ENCODE measurements at regions not wholly inside any gene's neighbourhood (a gene's known extent, or its start where the extent isn't known, plus 50 kb on each side); places are given as distances from the start of the nearest gene placed in this dataset.
"Not testable (repeated sequence)": the region's sequence is repeated elsewhere in the genome, so short reads cannot be mapped to it uniquely, and the experiment has no call there.

GRCh38 chr1:112828716-112829115, 113.6 kb upstream of the PPM1J start:
- Histone ChIP-seq H3K4me1 (no peaks in the 10 kb centered on the region), H3K9me3 (no peaks in the 10 kb centered on the region), H3K4me3 (no peak overlapping the region), H3K27ac (no peak overlapping the region), H3K36me3 (no peaks in the 10 kb centered on the region), H3K27me3 (no peaks in the 10 kb centered on the region)
- in situ Hi-C loops (cut with MboI; ENCODE audit: low pct_ligation_motif_present in 1 of 4, low pct_unique_long_range_greater_than_20kb in 1 of 4, low sequenced_read_pairs in 3 of 4): no loop called here
- intact Hi-C loops (cut with DNase I; ENCODE audit: low total_unique reads): no loop called here
- TF ChIP-seq CTCF (IDR thresholded peaks at IDR 0.05) (no peak), POLR2AphosphoS5 (IDR thresholded peaks at IDR 0.05) (no peak), POLR2A (IDR thresholded peaks at IDR 0.05) (no peak), EP300 (IDR thresholded peaks at IDR 0.05; ENCODE audit: low read depth) (no peak)
- DNase-seq: no peak
- WGBS, 2 donors (ENCODE audit: low coverage in 1 of 2): 73 to 75% methylated on average over 2 of the region's 2 CpGs

- not testable (repeated sequence) for H3K9me3 ChIP-seq
- 70 to 78% methylated on average over 1 of the region's 1 CpG for WGBS, 2 donors (ENCODE audit: low coverage in 1 of 2)
Measured at GRCh38 chr1:112827391-112827790, 112.3 kb upstream of the PPM1J start.

GRCh38 chr1:112826217-112826944, 111.2 kb upstream of the PPM1J start:
- H3K9me3 ChIP-seq: no peaks in the 10 kb centered on the region
- H3K36me3 ChIP-seq: no peaks in the 10 kb centered on the region
- intact Hi-C loops (cut with DNase I; ENCODE audit: low total_unique reads) (no loop called here), in situ Hi-C loops (cut with MboI; ENCODE audit: low pct_ligation_motif_present in 1 of 4, low pct_unique_long_range_greater_than_20kb in 1 of 4, low sequenced_read_pairs in 3 of 4) (no loop called here)
- DNase-seq: no peak
- no peak for TF ChIP-seq POLR2AphosphoS5 (IDR thresholded peaks at IDR 0.05)
- no peak for TF ChIP-seq CTCF (IDR thresholded peaks at IDR 0.05)
- no peak for TF ChIP-seq EP300 (IDR thresholded peaks at IDR 0.05; ENCODE audit: low read depth)
- TF ChIP-seq POLR2A (IDR thresholded peaks at IDR 0.05): no peak
- 86% methylated on average over 15 of the region's 16 CpGs; no CpG with 5 or more reads in 1 of the 2 donors for WGBS, 2 donors (ENCODE audit: low coverage in 1 of 2)
- no peaks in the 10 kb centered on the region for H3K4me1 ChIP-seq
- H3K4me3 ChIP-seq: no peak overlapping the region
- H3K27ac ChIP-seq: no peak overlapping the region
- H3K27me3 ChIP-seq: no peaks in the 10 kb centered on the region

More at GRCh38 chr1:112827391-112827790, 112.3 kb upstream of the PPM1J start:
- intact Hi-C loops (cut with DNase I; ENCODE audit: low total_unique reads); H3K36me3 ChIP-seq; H3K4me3 ChIP-seq; H3K4me1 ChIP-seq; H3K27ac ChIP-seq; DNase-seq; H3K27me3 ChIP-seq; in situ Hi-C loops (cut with MboI; ENCODE audit: low pct_ligation_motif_present in 1 of 4, low pct_unique_long_range_greater_than_20kb in 1 of 4, low sequenced_read_pairs in 3 of 4): not testable (repeated sequence)

- H3K27ac ChIP-seq; H3K4me1 ChIP-seq; intact Hi-C loops (cut with DNase I; ENCODE audit: low total_unique reads); H3K9me3 ChIP-seq; H3K27me3 ChIP-seq; DNase-seq; H3K4me3 ChIP-seq; H3K36me3 ChIP-seq; in situ Hi-C loops (cut with MboI; ENCODE audit: low pct_ligation_motif_present in 1 of 4, low pct_unique_long_range_greater_than_20kb in 1 of 4, low sequenced_read_pairs in 3 of 4): not testable (repeated sequence)
- 79 to 86% methylated on average over 5 to 7 of the region's 7 CpGs for WGBS, 2 donors (ENCODE audit: low coverage in 1 of 2)
Measured at GRCh38 chr1:112825563-112826216, 110.6 kb upstream of the PPM1J start.

GRCh38 chr1:112825075-112825474, 109.9 kb upstream of the PPM1J start:
- H3K27ac ChIP-seq; DNase-seq; in situ Hi-C loops (cut with MboI; ENCODE audit: low pct_ligation_motif_present in 1 of 4, low pct_unique_long_range_greater_than_20kb in 1 of 4, low sequenced_read_pairs in 3 of 4); H3K4me1 ChIP-seq; H3K4me3 ChIP-seq; H3K36me3 ChIP-seq; H3K9me3 ChIP-seq; intact Hi-C loops (cut with DNase I; ENCODE audit: low total_unique reads); H3K27me3 ChIP-seq: not testable (repeated sequence)
- 90 to 100% methylated on average over 2 to 6 of the region's 6 CpGs for WGBS, 2 donors (ENCODE audit: low coverage in 1 of 2)

GRCh38 chr1:112821307-112822063, 106.4 kb upstream of the PPM1J start:
- H3K27me3 ChIP-seq; H3K27ac ChIP-seq; H3K9me3 ChIP-seq; H3K36me3 ChIP-seq; DNase-seq; H3K4me3 ChIP-seq; H3K4me1 ChIP-seq; in situ Hi-C loops (cut with MboI; ENCODE audit: low pct_ligation_motif_present in 1 of 4, low pct_unique_long_range_greater_than_20kb in 1 of 4, low sequenced_read_pairs in 3 of 4); intact Hi-C loops (cut with DNase I; ENCODE audit: low total_unique reads): not testable (repeated sequence)
- 85 to 93% methylated on average over 7 of the region's 7 CpGs for WGBS, 2 donors (ENCODE audit: low coverage in 1 of 2)

All from transverse colon (tissue), 4 donors.